Calu3 (cell line): ENCODE measurements at regions not wholly inside any gene's neighbourhood (a gene's known extent, or its start where the extent isn't known, plus 50 kb on each side); places are given as distances from the start of the nearest gene placed in this dataset.

Experiments used
- BruUV-seq: library from RNA; stranded (reverse); fragments of 400-500 nt; replicated peaks from 2 replicates; lab custom pipeline; 2021; lab: Mats Ljungman, UMichigan
- CTCF ChIA-PET: fragments of 300-600 bp; sonication (Branson Sonifier 250); formaldehyde crosslinking; loops from one replicate; lab custom pipeline; 2022; ENCODE audit warnings: antibody characterized with exemption; lab: Charles Lee
- DNase-seq: peaks from one replicate; pipeline ENCODE4 v3.0.0; 2022
- H3K27ac Mint-ChIP-seq: one replicate; pipeline ENCODE4 v1.8.0; 2022; ENCODE audit warnings: mixed read lengths; ENCODE audit not compliant: unreplicated experiment
- H3K27me3 Mint-ChIP-seq: one replicate; pipeline ENCODE4 v1.8.0; 2022; ENCODE audit warnings: mixed read lengths; ENCODE audit not compliant: unreplicated experiment
- H3K36me3 Mint-ChIP-seq: one replicate; pipeline ENCODE4 v1.8.0; 2022; ENCODE audit warnings: mild to moderate bottlenecking, moderate library complexity, mixed read lengths; ENCODE audit not compliant: insufficient read depth, unreplicated experiment
- H3K4me1 Mint-ChIP-seq: one replicate; pipeline ENCODE4 v1.8.0; 2022; ENCODE audit warnings: mild to moderate bottlenecking, low read depth, mixed read lengths; ENCODE audit not compliant: unreplicated experiment
- H3K4me3 Mint-ChIP-seq: one replicate; pipeline ENCODE4 v1.8.0; 2022; ENCODE audit warnings: mild to moderate bottlenecking, low read depth, moderate library complexity, mixed read lengths; ENCODE audit not compliant: unreplicated experiment
- H3K9me3 Mint-ChIP-seq: one replicate; pipeline ENCODE4 v1.8.0; 2022; ENCODE audit warnings: low read depth, mixed read lengths; ENCODE audit not compliant: unreplicated experiment
- intact Hi-C: fragments of 100-400 bp; cut with micrococcal nuclease; formaldehyde crosslinking; loops from one replicate; pipeline ENCODE4 v1.10.0; 2022; ENCODE audit not compliant: unreplicated experiment
- TF ChIP-seq, protein P1 (sequence below): fragments of 200-600 bp; IDR thresholded peaks from one replicate; pipeline ENCODE4 v1.8.0; 2022; ENCODE audit warnings: antibody characterized with exemption; ENCODE audit not compliant: unreplicated experiment

DNA sequence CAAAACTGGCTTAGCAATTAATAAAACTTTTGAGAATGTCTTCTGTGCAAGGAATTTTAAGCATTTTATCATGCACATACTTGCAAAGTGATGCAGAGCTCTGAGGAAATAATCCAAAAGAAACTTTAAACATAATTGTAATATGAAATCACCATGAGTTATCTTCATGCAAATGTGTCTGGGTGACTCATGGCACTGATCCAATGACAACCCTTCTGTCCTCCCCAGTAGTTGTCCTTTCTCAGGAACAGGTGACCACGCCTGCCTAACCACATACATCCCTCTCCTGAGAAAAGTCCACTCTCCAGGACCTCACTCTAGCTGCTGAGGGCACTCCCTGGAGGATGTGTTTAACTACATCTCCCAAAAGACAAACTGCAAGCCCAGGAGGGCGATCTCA, 530.6 kb upstream of the IL12A start:
- TF ChIP-seq, protein P1, sequence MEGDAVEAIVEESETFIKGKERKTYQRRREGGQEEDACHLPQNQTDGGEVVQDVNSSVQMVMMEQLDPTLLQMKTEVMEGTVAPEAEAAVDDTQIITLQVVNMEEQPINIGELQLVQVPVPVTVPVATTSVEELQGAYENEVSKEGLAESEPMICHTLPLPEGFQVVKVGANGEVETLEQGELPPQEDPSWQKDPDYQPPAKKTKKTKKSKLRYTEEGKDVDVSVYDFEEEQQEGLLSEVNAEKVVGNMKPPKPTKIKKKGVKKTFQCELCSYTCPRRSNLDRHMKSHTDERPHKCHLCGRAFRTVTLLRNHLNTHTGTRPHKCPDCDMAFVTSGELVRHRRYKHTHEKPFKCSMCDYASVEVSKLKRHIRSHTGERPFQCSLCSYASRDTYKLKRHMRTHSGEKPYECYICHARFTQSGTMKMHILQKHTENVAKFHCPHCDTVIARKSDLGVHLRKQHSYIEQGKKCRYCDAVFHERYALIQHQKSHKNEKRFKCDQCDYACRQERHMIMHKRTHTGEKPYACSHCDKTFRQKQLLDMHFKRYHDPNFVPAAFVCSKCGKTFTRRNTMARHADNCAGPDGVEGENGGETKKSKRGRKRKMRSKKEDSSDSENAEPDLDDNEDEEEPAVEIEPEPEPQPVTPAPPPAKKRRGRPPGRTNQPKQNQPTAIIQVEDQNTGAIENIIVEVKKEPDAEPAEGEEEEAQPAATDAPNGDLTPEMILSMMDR: no peak
- BruUV-seq: no TSS peak
- CTCF ChIA-PET: interaction anchor here (0.7 to 1.2 kb wide), 7 partner anchors 15 to 494 kb away, joined by 3 read pairs; no protein-coding TSS in a partner anchor
- Mint-ChIP-seq H3K27me3 (no peaks in the 10 kb centered on the region), H3K36me3 (peaks cover 6% of the 10 kb centered on the region), H3K9me3 (peaks cover 9% of the 10 kb centered on the region), H3K4me3 (peak overlapping the region; percentile 55), H3K4me1 (peaks cover 73% of the 10 kb centered on the region), H3K27ac (peak overlapping the region; percentile 86)
- peak; percentile 88 for DNase-seq
- intact Hi-C loops: loop anchor here (1.0 to 10.0 kb wide), 3 partner anchors 39 to 347 kb away; no protein-coding TSS in a partner anchor

DNA sequence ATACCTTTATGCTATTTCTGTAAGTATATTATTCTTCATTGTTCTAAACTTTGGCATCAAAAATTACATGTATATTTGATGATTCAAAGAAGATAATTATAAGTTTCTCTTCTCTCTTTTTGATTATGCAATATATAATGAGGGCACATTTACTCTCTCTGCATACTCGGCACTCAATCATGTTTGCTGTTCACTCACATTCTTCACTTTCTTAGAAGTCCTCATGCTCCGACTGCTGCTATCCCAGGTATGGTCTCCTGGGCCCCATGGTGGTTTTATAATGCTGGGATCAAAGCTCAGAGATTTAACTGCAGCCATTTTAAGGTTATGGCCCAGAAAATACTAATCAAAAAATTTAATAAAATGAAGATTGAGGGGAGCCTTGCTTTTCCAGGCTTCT, 529.7 kb upstream of the IL12A start:
- intact Hi-C loops: loop anchor here (1.0 to 10.0 kb wide), 3 partner anchors 40 to 346 kb away; no protein-coding TSS in a partner anchor
- TF ChIP-seq, protein P1: no peak
- no peaks in the 10 kb centered on the region for H3K27me3 Mint-ChIP-seq
- peaks cover 73% of the 10 kb centered on the region for H3K4me1 Mint-ChIP-seq
- no peak for DNase-seq
- H3K4me3 Mint-ChIP-seq: no peak overlapping the region
- peak overlapping the region; percentile 86 for H3K27ac Mint-ChIP-seq
- H3K9me3 Mint-ChIP-seq: peaks cover 9% of the 10 kb centered on the region
- H3K36me3 Mint-ChIP-seq: peaks cover 6% of the 10 kb centered on the region
- no TSS peak for BruUV-seq
- CTCF ChIA-PET: interaction anchor here (0.7 kb wide), 1 partner anchor 181 kb away, joined by 3 read pairs; no protein-coding TSS in a partner anchor

GRCh38 chr3:159472611-159473010, 516.0 kb upstream of the IL12A start:
- BruUV-seq: no TSS peak
- intact Hi-C loops: no loop called here
- no peak overlapping the region for H3K27ac Mint-ChIP-seq
- H3K27me3 Mint-ChIP-seq: no peaks in the 10 kb centered on the region
- H3K36me3 Mint-ChIP-seq: no peaks in the 10 kb centered on the region
- H3K4me1 Mint-ChIP-seq: no peaks in the 10 kb centered on the region
- DNase-seq: no peak
- no peak overlapping the region for H3K4me3 Mint-ChIP-seq
- TF ChIP-seq, protein P1: no peak
- no peaks in the 10 kb centered on the region for H3K9me3 Mint-ChIP-seq
- CTCF ChIA-PET: no interaction called here

- BruUV-seq: no TSS peak
- H3K4me3 Mint-ChIP-seq: no peak overlapping the region
- DNase-seq: no peak
- no peaks in the 10 kb centered on the region for H3K36me3 Mint-ChIP-seq
- H3K27ac Mint-ChIP-seq: no peak overlapping the region
- CTCF ChIA-PET: interaction anchor here (0.6 kb wide), 1 partner anchor 15 kb away, joined by 3 read pairs; no protein-coding TSS in a partner anchor
- no peaks in the 10 kb centered on the region for H3K4me1 Mint-ChIP-seq
- H3K27me3 Mint-ChIP-seq: no peaks in the 10 kb centered on the region
- TF ChIP-seq, protein P1: no peak
- H3K9me3 Mint-ChIP-seq: no peaks in the 10 kb centered on the region
- intact Hi-C loops: no loop called here
Observed at GRCh38 chr3:159473206-159473605, 515.4 kb upstream of the IL12A start.
